ENCODE measurements at regions not wholly inside any gene's neighbourhood (a gene's known extent, or its start where the extent isn't known, plus 50 kb on each side); places are given as distances from the start of the nearest gene placed in this dataset.

- Histone ChIP-seq H3K9ac (no peak overlapping the region), H3K27me3 (replicated peaks; ENCODE audit: insufficient read depth) (no peaks in the 10 kb centered on the region), H3K4me1 (ENCODE audit: insufficient read depth) (no peaks in the 10 kb centered on the region), H3K4me2 (ENCODE audit: unreplicated experiment) (no peak overlapping the region), H3F3A (ENCODE audit: insufficient read depth) (no peaks in the 10 kb centered on the region), H2AFZ (no peak overlapping the region), H3K79me2 (ENCODE audit: insufficient read depth) (no peaks in the 10 kb centered on the region), H3K36me3 (ENCODE audit: low read depth) (no peaks in the 10 kb centered on the region), H4K20me1 (ENCODE audit: insufficient read depth) (no peaks in the 10 kb centered on the region), H3K4me3 (no peak overlapping the region), H3K9me3 (ENCODE audit: low read depth) (no peaks in the 10 kb centered on the region), H3K27ac (no peak overlapping the region), H3K9me2 (ENCODE audit: insufficient read depth) (no peaks in the 10 kb centered on the region)
- in situ Hi-C loops (cut with MboI) = no loop called here
- TF ChIP-seq EZH2phosphoT487 (IDR thresholded peaks at IDR 0.05; ENCODE audit: insufficient read depth, low read depth) (no peak), EZH2 (IDR thresholded peaks at IDR 0.05; ENCODE audit: insufficient read depth, poor library complexity, severe bottlenecking) (no peak)
- 34 to 44% methylated on average over 2 of the region's 2 CpGs for WGBS, 2 experiments (ENCODE audit: low coverage in 1 of 2, low lambda C conversion rate in 2 of 2, missing lambda C conversion rate in 2 of 2)
- DNase-seq = no peak
Measured at GRCh38 chr3:83928903-83929302, 1029.9 kb upstream of the CADM2 start.

- TF ChIP-seq EZH2phosphoT487 (IDR thresholded peaks at IDR 0.05; ENCODE audit: insufficient read depth, low read depth) = no peak
- no peak for TF ChIP-seq EZH2 (IDR thresholded peaks at IDR 0.05; ENCODE audit: insufficient read depth, poor library complexity, severe bottlenecking)
- in situ Hi-C loops (cut with MboI) = no loop called here
- H3K4me1 ChIP-seq (ENCODE audit: insufficient read depth) = no peaks in the 10 kb centered on the region
- H3K4me2 ChIP-seq (ENCODE audit: unreplicated experiment) = no peak overlapping the region
- no peaks in the 10 kb centered on the region for H3F3A ChIP-seq (ENCODE audit: insufficient read depth)
- H2AFZ ChIP-seq = no peak overlapping the region
- WGBS, 2 experiments (ENCODE audit: low coverage in 1 of 2, low lambda C conversion rate in 2 of 2, missing lambda C conversion rate in 2 of 2) = 32 to 42% methylated on average over 4 of the region's 4 CpGs
- H3K79me2 ChIP-seq (ENCODE audit: insufficient read depth) = no peaks in the 10 kb centered on the region
- no peaks in the 10 kb centered on the region for H3K36me3 ChIP-seq (ENCODE audit: low read depth)
- no peak for DNase-seq
- no peak overlapping the region for H3K9ac ChIP-seq
- no peak overlapping the region for H3K27ac ChIP-seq
- H3K4me3 ChIP-seq = no peak overlapping the region
- H4K20me1 ChIP-seq (ENCODE audit: insufficient read depth) = no peaks in the 10 kb centered on the region
- no peaks in the 10 kb centered on the region for H3K27me3 ChIP-seq (replicated peaks; ENCODE audit: insufficient read depth)
- no peaks in the 10 kb centered on the region for H3K9me2 ChIP-seq (ENCODE audit: insufficient read depth)
- no peaks in the 10 kb centered on the region for H3K9me3 ChIP-seq (ENCODE audit: low read depth)
Measured at GRCh38 chr3:83934192-83935021, 1024.4 kb upstream of the CADM2 start.

- Histone ChIP-seq H3K36me3 (ENCODE audit: low read depth) (no peaks in the 10 kb centered on the region), H4K20me1 (ENCODE audit: insufficient read depth) (no peaks in the 10 kb centered on the region), H3K9me2 (ENCODE audit: insufficient read depth) (no peaks in the 10 kb centered on the region), H3K9me3 (ENCODE audit: low read depth) (no peaks in the 10 kb centered on the region), H3K79me2 (ENCODE audit: insufficient read depth) (no peaks in the 10 kb centered on the region), H3K4me1 (ENCODE audit: insufficient read depth) (no peaks in the 10 kb centered on the region), H2AFZ (no peak overlapping the region), H3K4me2 (ENCODE audit: unreplicated experiment) (no peak overlapping the region), H3K4me3 (no peak overlapping the region), H3K9ac (no peak overlapping the region), H3F3A (ENCODE audit: insufficient read depth) (no peaks in the 10 kb centered on the region), H3K27ac (no peak overlapping the region), H3K27me3 (replicated peaks; ENCODE audit: insufficient read depth) (no peaks in the 10 kb centered on the region)
- in situ Hi-C loops (cut with MboI) = no loop called here
- TF ChIP-seq EZH2 (IDR thresholded peaks at IDR 0.05; ENCODE audit: insufficient read depth, poor library complexity, severe bottlenecking) (no peak), EZH2phosphoT487 (IDR thresholded peaks at IDR 0.05; ENCODE audit: insufficient read depth, low read depth) (no peak)
- no peak for DNase-seq
- WGBS, 2 experiments (ENCODE audit: low coverage in 1 of 2, low lambda C conversion rate in 2 of 2, missing lambda C conversion rate in 2 of 2) = 17 to 21% methylated on average over 2 of the region's 2 CpGs
Measured at GRCh38 chr3:83938491-83938890, 1020.3 kb upstream of the CADM2 start.

DNA sequence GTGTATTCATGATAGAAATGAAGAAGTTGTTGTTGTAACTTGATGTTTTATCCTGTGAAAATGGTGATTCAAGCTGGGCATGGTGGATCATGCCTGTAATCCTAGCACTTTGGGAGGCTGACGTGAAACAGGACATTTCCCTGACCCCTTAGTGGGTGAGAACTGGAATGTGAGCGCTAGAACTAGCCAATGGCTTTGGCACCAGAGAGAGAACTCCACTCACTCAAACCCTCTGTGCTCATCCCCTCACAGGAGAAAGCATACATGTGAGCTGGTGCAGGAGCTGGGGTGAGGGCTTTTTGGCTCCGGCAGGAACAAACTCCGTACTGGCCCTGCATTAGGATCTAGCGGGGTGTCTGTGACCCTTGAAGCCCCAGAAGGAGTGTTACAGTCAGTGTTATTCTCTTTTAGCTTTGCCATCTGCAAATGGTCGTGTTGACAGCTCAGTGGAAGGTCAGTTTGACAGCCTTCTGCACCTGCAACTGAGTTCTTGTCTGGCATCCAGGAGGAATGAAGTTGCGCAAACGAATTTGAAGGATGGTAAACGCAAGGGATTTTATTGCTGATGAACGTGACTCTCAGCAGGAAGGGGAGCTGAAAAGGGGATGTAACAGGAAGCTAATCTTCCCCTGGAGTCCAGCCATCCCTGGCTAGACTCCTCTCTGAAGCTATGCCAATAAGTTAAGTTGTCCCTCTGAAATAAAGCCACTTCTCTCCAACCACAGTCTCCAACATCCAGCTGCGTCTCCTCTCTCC is 1016.6 kb upstream of the CADM2 start:
- Histone ChIP-seq H3K9ac (no peak overlapping the region), H3K27me3 (replicated peaks; ENCODE audit: insufficient read depth) (no peaks in the 10 kb centered on the region), H3K27ac (no peak overlapping the region), H4K20me1 (ENCODE audit: insufficient read depth) (no peaks in the 10 kb centered on the region), H3K79me2 (ENCODE audit: insufficient read depth) (no peaks in the 10 kb centered on the region), H3F3A (ENCODE audit: insufficient read depth) (no peaks in the 10 kb centered on the region), H3K9me2 (ENCODE audit: insufficient read depth) (no peaks in the 10 kb centered on the region), H3K9me3 (ENCODE audit: low read depth) (no peaks in the 10 kb centered on the region), H3K4me3 (no peak overlapping the region), H2AFZ (no peak overlapping the region), H3K4me1 (ENCODE audit: insufficient read depth) (no peaks in the 10 kb centered on the region), H3K36me3 (ENCODE audit: low read depth) (no peaks in the 10 kb centered on the region), H3K4me2 (ENCODE audit: unreplicated experiment) (no peak overlapping the region)
- DNase-seq = no peak
- no peak for TF ChIP-seq EZH2 (IDR thresholded peaks at IDR 0.05; ENCODE audit: insufficient read depth, poor library complexity, severe bottlenecking)
- no peak for TF ChIP-seq EZH2phosphoT487 (IDR thresholded peaks at IDR 0.05; ENCODE audit: insufficient read depth, low read depth)
- WGBS, 2 experiments (ENCODE audit: low coverage in 1 of 2, low lambda C conversion rate in 2 of 2, missing lambda C conversion rate in 2 of 2) = 21 to 30% methylated on average over 11 of the region's 11 CpGs
- in situ Hi-C loops (cut with MboI) = no loop called here
